ENCODE measurements at regions not wholly inside any gene's neighbourhood (a gene's known extent, or its start where the extent isn't known, plus 50 kb on each side); places are given as distances from the start of the nearest gene placed in this dataset.

GRCh38 chr1:36605942-36606640 is 123.4 kb upstream of the CSF3R start:
- CTCF ChIA-PET, result interaction anchor here (0.6 kb wide), 1 partner anchor 43 kb away, joined by 8 read pairs; no protein-coding TSS in a partner anchor
- DNase-seq (ENCODE audit: extremely low spot score), result no peak
- POLR2A ChIA-PET, result no interaction called here
- TF ChIP-seq L3MBTL2 (conservative IDR thresholded peaks at IDR 0.05), result no peak
- TF ChIP-seq LEF1 (IDR thresholded peaks at IDR 0.05; ENCODE audit: borderline replicate concordance), result no peak
- no peak for TF ChIP-seq TARDBP (IDR thresholded peaks at IDR 0.05)
- no peak for TF ChIP-seq CTBP1 (IDR thresholded peaks at IDR 0.05; ENCODE audit: borderline replicate concordance)
- no peak for TF ChIP-seq ZNF384 (IDR thresholded peaks at IDR 0.05)

GRCh38 chr1:36603461-36603860 is 120.7 kb upstream of the CSF3R start:
- CTCF ChIA-PET, result no interaction called here
- DNase-seq (ENCODE audit: extremely low spot score), result no peak
- no peak for TF ChIP-seq FOXK2 (IDR thresholded peaks at IDR 0.05)
- TF ChIP-seq, protein P1, sequence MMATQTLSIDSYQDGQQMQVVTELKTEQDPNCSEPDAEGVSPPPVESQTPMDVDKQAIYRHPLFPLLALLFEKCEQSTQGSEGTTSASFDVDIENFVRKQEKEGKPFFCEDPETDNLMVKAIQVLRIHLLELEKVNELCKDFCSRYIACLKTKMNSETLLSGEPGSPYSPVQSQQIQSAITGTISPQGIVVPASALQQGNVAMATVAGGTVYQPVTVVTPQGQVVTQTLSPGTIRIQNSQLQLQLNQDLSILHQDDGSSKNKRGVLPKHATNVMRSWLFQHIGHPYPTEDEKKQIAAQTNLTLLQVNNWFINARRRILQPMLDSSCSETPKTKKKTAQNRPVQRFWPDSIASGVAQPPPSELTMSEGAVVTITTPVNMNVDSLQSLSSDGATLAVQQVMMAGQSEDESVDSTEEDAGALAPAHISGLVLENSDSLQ (IDR thresholded peaks at IDR 0.05), result no peak
- no peak for TF ChIP-seq ZNF384 (IDR thresholded peaks at IDR 0.05)
- no peak for TF ChIP-seq SP1 (IDR thresholded peaks at IDR 0.05)
- TF ChIP-seq CTBP1 (IDR thresholded peaks at IDR 0.05; ENCODE audit: borderline replicate concordance), result no peak
- no peak for TF ChIP-seq TARDBP (IDR thresholded peaks at IDR 0.05)
- TF ChIP-seq ELF4 (IDR thresholded peaks at IDR 0.05), result no peak
- TF ChIP-seq ARNT (IDR thresholded peaks at IDR 0.05), result no peak
- no peak for TF ChIP-seq FOXM1 (IDR thresholded peaks at IDR 0.05; ENCODE audit: borderline replicate concordance)

DNA sequence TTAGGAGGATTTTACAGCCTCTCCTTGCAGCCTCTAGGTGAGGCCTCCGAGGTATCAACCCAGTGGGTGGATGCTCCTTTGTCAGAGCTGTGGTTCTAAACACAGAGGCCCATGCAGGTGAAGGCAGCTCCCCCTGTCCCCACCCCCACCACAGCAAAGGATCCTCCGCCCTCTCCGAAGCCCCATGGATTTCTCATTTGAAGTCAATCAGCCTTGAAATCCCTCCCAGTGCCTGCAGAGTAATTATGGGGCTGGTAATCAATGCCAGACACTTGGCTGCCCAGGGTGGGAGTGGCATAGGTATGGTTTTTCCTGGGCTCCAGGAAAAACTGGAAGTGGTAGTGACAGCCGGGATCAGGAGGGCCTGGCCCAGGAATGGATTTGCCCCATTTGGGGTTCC is 119.5 kb upstream of the CSF3R start:
- TF ChIP-seq FOXA1 (IDR thresholded peaks at IDR 0.05) (no peak), ARNT (IDR thresholded peaks at IDR 0.05) (no peak), FOXK2 (IDR thresholded peaks at IDR 0.05) (no peak), LEF1 (IDR thresholded peaks at IDR 0.05; ENCODE audit: borderline replicate concordance) (no peak), ZNF384 (IDR thresholded peaks at IDR 0.05) (no peak), SP1 (IDR thresholded peaks at IDR 0.05) (no peak), HDGF (IDR thresholded peaks at IDR 0.05; ENCODE audit: borderline replicate concordance) (no peak), BHLHE40 (IDR thresholded peaks at IDR 0.05; ENCODE audit: borderline replicate concordance) (no peak)
- POLR2A ChIA-PET, result no interaction called here
- CTCF ChIA-PET, result no interaction called here
- DNase-seq (ENCODE audit: extremely low spot score), result no peak

More at GRCh38 chr1:36603461-36603860, 120.7 kb upstream of the CSF3R start:
- POLR2A ChIA-PET, result no interaction called here

GRCh38 chr1:36599828-36600227 is 117.1 kb upstream of the CSF3R start:
- TF ChIP-seq, protein P1 (IDR thresholded peaks at IDR 0.05), result no peak
- TF ChIP-seq ARNT (IDR thresholded peaks at IDR 0.05), result no peak
- TF ChIP-seq SP1 (IDR thresholded peaks at IDR 0.05), result no peak
- TF ChIP-seq ELF4 (IDR thresholded peaks at IDR 0.05), result no peak
- no peak for TF ChIP-seq ZNF384 (IDR thresholded peaks at IDR 0.05)
- no peak for TF ChIP-seq TARDBP (IDR thresholded peaks at IDR 0.05)
- TF ChIP-seq CTBP1 (IDR thresholded peaks at IDR 0.05; ENCODE audit: borderline replicate concordance), result no peak
- no peak for TF ChIP-seq L3MBTL2 (conservative IDR thresholded peaks at IDR 0.05)
- TF ChIP-seq LEF1 (IDR thresholded peaks at IDR 0.05; ENCODE audit: borderline replicate concordance), result no peak
- no peak for TF ChIP-seq NFRKB (IDR thresholded peaks at IDR 0.05)
- no peak for TF ChIP-seq FOXA1 (IDR thresholded peaks at IDR 0.05)
- ChIA-PET CTCF (interaction anchor here (1.2 kb wide), 1 partner anchor 23 kb away, joined by 3 read pairs; no protein-coding TSS in a partner anchor), POLR2A (no interaction called here)
- DNase-seq (ENCODE audit: extremely low spot score), result no peak

DNA sequence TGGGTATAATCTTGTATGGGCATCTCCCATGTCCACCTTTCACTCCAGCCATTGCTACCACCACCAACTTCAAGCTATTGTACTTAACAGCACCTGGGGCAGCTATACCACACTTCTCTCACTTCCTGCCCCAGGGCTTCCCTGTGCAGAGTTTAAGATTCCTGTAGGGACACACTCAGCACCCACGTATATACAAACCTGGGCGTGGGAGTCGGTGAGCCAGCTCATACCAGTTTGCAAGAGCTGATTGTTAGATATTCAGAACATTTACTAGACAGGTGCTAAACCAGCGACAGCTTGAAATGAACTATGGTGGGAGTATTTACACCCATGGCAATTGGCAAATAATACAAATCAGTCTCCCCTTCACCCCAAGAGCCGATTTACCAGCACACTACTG is 114.8 kb upstream of the CSF3R start:
- CTCF ChIA-PET, result interaction anchor here (0.6 to 1.4 kb wide), 2 partner anchors 21 to 267 kb away, joined by 3 to 4 read pairs; no protein-coding TSS in a partner anchor
- DNase-seq (ENCODE audit: extremely low spot score), result no peak

DNA sequence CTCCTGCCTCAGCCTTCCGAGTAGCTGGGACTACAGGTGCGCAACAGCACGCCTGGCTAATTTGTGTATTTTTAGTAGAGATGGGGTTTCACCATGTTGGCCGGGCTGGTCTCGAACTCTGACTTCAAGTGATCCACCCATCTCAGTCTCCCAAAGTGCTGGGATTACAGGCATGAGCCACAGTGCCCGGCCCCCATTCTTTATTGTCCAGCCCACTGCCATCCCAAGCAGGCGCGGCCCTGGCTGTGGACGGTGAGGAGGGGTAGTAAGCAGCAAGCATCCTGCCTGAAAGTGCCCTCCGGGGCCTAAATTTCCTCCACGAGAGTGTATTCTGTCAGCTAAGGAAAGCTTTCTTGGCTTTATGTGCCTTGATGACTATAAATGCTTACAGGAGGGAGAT is 113.2 kb upstream of the CSF3R start:
- DNase-seq (ENCODE audit: extremely low spot score), result no peak
- TF ChIP-seq ELF4 (IDR thresholded peaks at IDR 0.05) (no peak), L3MBTL2 (conservative IDR thresholded peaks at IDR 0.05) (no peak), FOXK2 (IDR thresholded peaks at IDR 0.05) (no peak), NFRKB (IDR thresholded peaks at IDR 0.05) (no peak), ARNT (IDR thresholded peaks at IDR 0.05) (no peak), BHLHE40 (IDR thresholded peaks at IDR 0.05; ENCODE audit: borderline replicate concordance) (no peak), SP1 (IDR thresholded peaks at IDR 0.05) (no peak), FOXA1 (IDR thresholded peaks at IDR 0.05) (no peak), CTBP1 (IDR thresholded peaks at IDR 0.05; ENCODE audit: borderline replicate concordance) (no peak), SUZ12 (IDR thresholded peaks at IDR 0.05) (no peak)
- TF ChIP-seq, protein P1 (IDR thresholded peaks at IDR 0.05), result no peak
- CTCF ChIA-PET, result interaction anchor here (0.6 kb wide), 1 partner anchor 131 kb away, joined by 3 read pairs; no protein-coding TSS in a partner anchor
- POLR2A ChIA-PET, result no interaction called here

More for the DNA sequence above, 114.8 kb upstream of the CSF3R start:
- POLR2A ChIA-PET, result no interaction called here
- TF ChIP-seq LEF1 (IDR thresholded peaks at IDR 0.05; ENCODE audit: borderline replicate concordance), result no peak
- no peak for TF ChIP-seq SUZ12 (IDR thresholded peaks at IDR 0.05)
- no peak for TF ChIP-seq NFRKB (IDR thresholded peaks at IDR 0.05)
- TF ChIP-seq HDGF (IDR thresholded peaks at IDR 0.05; ENCODE audit: borderline replicate concordance), result no peak
- no peak for TF ChIP-seq ARNT (IDR thresholded peaks at IDR 0.05)
- no peak for TF ChIP-seq FOXK2 (IDR thresholded peaks at IDR 0.05)
- no peak for TF ChIP-seq SP1 (IDR thresholded peaks at IDR 0.05)
- TF ChIP-seq ZNF384 (IDR thresholded peaks at IDR 0.05), result no peak
- TF ChIP-seq FOXA1 (IDR thresholded peaks at IDR 0.05), result no peak
- TF ChIP-seq ELF4 (IDR thresholded peaks at IDR 0.05), result no peak
- no peak for TF ChIP-seq CTBP1 (IDR thresholded peaks at IDR 0.05; ENCODE audit: borderline replicate concordance)
- no peak for TF ChIP-seq L3MBTL2 (conservative IDR thresholded peaks at IDR 0.05)
- no peak for TF ChIP-seq TARDBP (IDR thresholded peaks at IDR 0.05)
- no peak for TF ChIP-seq FOXM1 (IDR thresholded peaks at IDR 0.05; ENCODE audit: borderline replicate concordance)
- TF ChIP-seq BHLHE40 (IDR thresholded peaks at IDR 0.05; ENCODE audit: borderline replicate concordance), result no peak
- TF ChIP-seq, protein P1 (IDR thresholded peaks at IDR 0.05), result no peak
